Esophagus squamous epithelium (tissue), 5 donors: ENCODE measurements at regions not wholly inside any gene's neighbourhood (a gene's known extent, or its start where the extent isn't known, plus 50 kb on each side); places are given as distances from the start of the nearest gene placed in this dataset.

Experiments used
- DNase-seq: peaks from one replicate; lab custom pipeline; 2025; lab: John Stamatoyannopoulos, UW
- H3K27ac ChIP-seq, 4 donors: fragments of 200-600 bp; sonication (generic); one replicate each; pipeline ENCODE4 v1.5.1; 2016 to 2019; ENCODE audit warnings: mild to moderate bottlenecking in 1 of 4
- H3K27me3 ChIP-seq, 4 donors: fragments of 200-600 bp; sonication (generic); 1 replicate in 3 of 4; 2 replicates in 1 of 4; pipeline versions ENCODE4 v1.5.1 to v1.6.0; 2017 to 2021; ENCODE audit warnings: antibody characterized with exemption in 1 of 4
- H3K36me3 ChIP-seq, 3 donors: fragments of 200-600 bp; sonication (generic); one replicate each; pipeline ENCODE4 v1.5.1; 2016 to 2019
- H3K4me1 ChIP-seq, 3 donors: fragments of 200-600 bp; sonication (generic); one replicate each; pipeline ENCODE4 v1.5.1; 2017 to 2019
- H3K4me3 ChIP-seq, 4 donors: fragments of 200-600 bp; sonication (generic); 1 replicate in 3 of 4; 2 replicates in 1 of 4; pipeline ENCODE4 v1.5.1; 2016 to 2019; ENCODE audit warnings: mild to moderate bottlenecking in 2 of 4, moderate library complexity in 1 of 4
- H3K9me3 ChIP-seq, 3 donors: fragments of 200-600 bp; sonication (generic); one replicate each; pipeline ENCODE4 v1.5.1; 2016 to 2019
- CTCF ChIP-seq, 6 experiments: fragments of 450-650 bp in 4 of 6; fragments of 200-600 bp in 2 of 6; sonication (generic) in 2 of 6; IDR thresholded peaks; one replicate each; pipeline ENCODE4 v1.5.1; 2016 to 2019; ENCODE audit warnings: antibody characterized with exemption in 6 of 6, mild to moderate bottlenecking in 4 of 6, moderate library complexity in 4 of 6
- POLR2A ChIP-seq, 4 donors: fragments of 450-650 bp; IDR thresholded peaks; one replicate each; pipeline ENCODE4 v1.6.1; 2017; ENCODE audit warnings: antibody characterized with exemption in 4 of 4, mild to moderate bottlenecking in 4 of 4, moderate library complexity in 3 of 4
- WGBS, 2 donors: methylation state at CpG; one replicate each; pipeline ENCODE4 v1.1.5; 2018; 5-methylcytosine and 5-hydroxymethylcytosine counted together
- intact Hi-C: fragments of 100-400 bp; cut with DNase I; formaldehyde crosslinking; loops from one replicate; pipeline ENCODE4 v1.15.0; 2022
- donor health status: DM: yes; HTN: yes; CAD: no.

- TF ChIP-seq POLR2A (IDR thresholded peaks at IDR 0.05), result no peak
- H3K36me3 ChIP-seq, result no peaks in the 10 kb centered on the region
- H3K9me3 ChIP-seq, result no peaks in the 10 kb centered on the region
- 75 to 80% methylated on average over 2 of the region's 2 CpGs for WGBS, 2 donors
- intact Hi-C loops, result no loop called here
- no peaks in the 10 kb centered on the region for H3K27me3 ChIP-seq
- no peaks in the 10 kb centered on the region for H3K4me1 ChIP-seq
- H3K4me3 ChIP-seq, result no peak overlapping the region
- no peak overlapping the region for H3K27ac ChIP-seq
- DNase-seq, result no peak
These were observed 341.6 kb upstream of the AZI2 start for GRCh38 chr3:28690176-28690575.

- H3K9me3 ChIP-seq, result no peaks in the 10 kb centered on the region
- no peaks in the 10 kb centered on the region for H3K27me3 ChIP-seq
- H3K36me3 ChIP-seq, result no peaks in the 10 kb centered on the region
- intact Hi-C loops, result no loop called here
- H3K27ac ChIP-seq, result no peak overlapping the region
- WGBS, 2 donors, result 62 to 78% methylated on average over 2 of the region's 2 CpGs
- no peaks in the 10 kb centered on the region for H3K4me1 ChIP-seq
- no peak for DNase-seq
- H3K4me3 ChIP-seq, result no peak overlapping the region
- TF ChIP-seq CTCF (IDR thresholded peaks at IDR 0.05) (no peak), POLR2A (IDR thresholded peaks at IDR 0.05) (no peak)
These were observed 350.1 kb upstream of the AZI2 start for GRCh38 chr3:28698706-28699105.

- Histone ChIP-seq H3K27me3 (no peaks in the 10 kb centered on the region), H3K9me3 (no peaks in the 10 kb centered on the region), H3K4me3 (no peak overlapping the region), H3K27ac (no peak overlapping the region), H3K36me3 (no peaks in the 10 kb centered on the region), H3K4me1 (no peaks in the 10 kb centered on the region)
- TF ChIP-seq POLR2A (IDR thresholded peaks at IDR 0.05) (no peak), CTCF (IDR thresholded peaks at IDR 0.05) (no peak)
- DNase-seq, result no peak
- intact Hi-C loops, result no loop called here
- WGBS, 2 donors, result 49 to 50% methylated on average over 2 of the region's 2 CpGs
These were observed 350.7 kb upstream of the AZI2 start for GRCh38 chr3:28699283-28699682.

GRCh38 chr3:28700728-28701127 lies 352.1 kb upstream of the AZI2 start:
- Histone ChIP-seq H3K4me3 (no peak overlapping the region), H3K27ac (no peak overlapping the region), H3K4me1 (no peaks in the 10 kb centered on the region), H3K27me3 (no peaks in the 10 kb centered on the region), H3K36me3 (no peaks in the 10 kb centered on the region), H3K9me3 (no peaks in the 10 kb centered on the region)
- TF ChIP-seq CTCF (IDR thresholded peaks at IDR 0.05) (no peak), POLR2A (IDR thresholded peaks at IDR 0.05) (no peak)
- intact Hi-C loops, result no loop called here
- WGBS, 2 donors, result 81 to 92% methylated on average over 2 to 5 of the region's 5 CpGs
- no peak for DNase-seq

- H3K36me3 ChIP-seq, result no peaks in the 10 kb centered on the region
- TF ChIP-seq POLR2A (IDR thresholded peaks at IDR 0.05) (no peak), CTCF (IDR thresholded peaks at IDR 0.05) (no peak)
- intact Hi-C loops, result no loop called here
- H3K4me1 ChIP-seq, result no peaks in the 10 kb centered on the region
- no peak for DNase-seq
- no peak overlapping the region for H3K4me3 ChIP-seq
- no peak overlapping the region for H3K27ac ChIP-seq
- no peaks in the 10 kb centered on the region for H3K9me3 ChIP-seq
- no peaks in the 10 kb centered on the region for H3K27me3 ChIP-seq
These were observed 355.2 kb upstream of the AZI2 start for GRCh38 chr3:28703843-28704242.

GRCh38 chr3:28711293-28711692 lies 362.7 kb upstream of the AZI2 start:
- no peaks in the 10 kb centered on the region for H3K4me1 ChIP-seq
- no peak for DNase-seq
- H3K27ac ChIP-seq, result no peak overlapping the region
- TF ChIP-seq POLR2A (IDR thresholded peaks at IDR 0.05), result no peak
- TF ChIP-seq CTCF (IDR thresholded peaks at IDR 0.05), result no peak
- H3K9me3 ChIP-seq, result no peaks in the 10 kb centered on the region
- H3K36me3 ChIP-seq, result no peaks in the 10 kb centered on the region
- 43 to 68% methylated on average over 2 of the region's 2 CpGs for WGBS, 2 donors
- no peaks in the 10 kb centered on the region for H3K27me3 ChIP-seq
- intact Hi-C loops, result no loop called here
- H3K4me3 ChIP-seq, result no peak overlapping the region
